ENCODE measurements at regions not wholly inside any gene's neighbourhood (a gene's known extent, or its start where the extent isn't known, plus 50 kb on each side); places are given as distances from the start of the nearest gene placed in this dataset.

DNA sequence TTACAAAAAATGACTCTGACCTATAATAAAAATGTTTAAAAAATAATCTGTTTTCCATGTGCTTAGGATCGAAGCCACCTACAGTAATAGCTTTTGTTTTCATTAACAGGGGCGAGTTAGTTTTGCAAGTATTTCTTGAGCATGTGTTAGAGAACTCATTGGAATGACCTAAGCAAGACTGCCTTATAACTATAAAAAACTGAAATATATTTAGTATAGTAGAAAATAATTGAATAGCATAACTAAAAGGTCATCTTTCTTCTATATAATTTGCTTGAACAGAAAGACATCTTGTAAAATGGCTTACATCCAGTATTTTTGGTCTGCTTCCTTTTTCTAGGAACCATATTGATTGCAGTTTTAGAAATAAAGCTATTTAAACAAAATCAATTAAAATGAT lies 241.5 kb upstream of the NRIP1 start:
- Histone ChIP-seq H3K27ac (ENCODE audit: extremely low read depth, low read depth, low read length) (no peak overlapping the region), H3K9me3 (ENCODE audit: control insufficient read depth, insufficient read depth, low read depth, low read length) (no peaks in the 10 kb centered on the region), H3K4me1 (ENCODE audit: control insufficient read depth, insufficient read depth, low read length) (no peaks in the 10 kb centered on the region), H3K36me3 (ENCODE audit: control insufficient read depth in 2 of 2, insufficient read depth in 1 of 2, low read length in 2 of 2) (no peaks in the 10 kb centered on the region), H3K4me3 (ENCODE audit: low read depth, low read length) (no peak overlapping the region)
- TF ChIP-seq SCRT1 (tag by site-specific recombination; IDR thresholded peaks at IDR 0.05; ENCODE audit: borderline replicate concordance) (no peak), ZNF24 (tag by site-specific recombination; IDR thresholded peaks at IDR 0.05) (no peak), IKZF3 (tag by site-specific recombination; IDR thresholded peaks at IDR 0.05) (no peak), ZNF626 (tag by site-specific recombination; IDR thresholded peaks at IDR 0.05) (no peak)
- ChIA-PET POLR2A (no interaction called here), CTCF (no interaction called here)

DNA sequence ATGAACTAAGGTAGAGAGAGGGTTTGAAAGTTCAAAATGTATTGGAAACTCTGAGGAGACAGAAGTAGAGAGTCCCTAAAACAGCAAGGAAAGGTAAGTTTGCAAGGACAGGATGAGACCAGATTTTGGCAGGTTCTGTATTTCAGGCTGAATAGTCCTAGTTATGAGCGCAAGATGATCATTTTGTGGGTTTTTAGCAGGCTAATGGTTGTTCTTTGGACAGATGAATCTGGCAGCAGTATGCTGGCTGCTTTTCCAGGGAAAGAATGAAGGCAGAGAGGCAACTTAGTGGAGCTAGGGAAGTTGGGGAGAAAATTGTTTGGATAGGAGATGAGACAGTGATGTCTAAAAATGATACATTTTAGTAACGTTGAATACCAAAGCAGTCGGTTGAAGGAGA lies 243.5 kb upstream of the NRIP1 start:
- no peaks in the 10 kb centered on the region for H3K9me3 ChIP-seq (ENCODE audit: control insufficient read depth, insufficient read depth, low read depth, low read length)
- no peaks in the 10 kb centered on the region for H3K4me1 ChIP-seq (ENCODE audit: control insufficient read depth, insufficient read depth, low read length)
- no peak overlapping the region for H3K4me3 ChIP-seq (ENCODE audit: low read depth, low read length)
- POLR2A ChIA-PET = no interaction called here
- TF ChIP-seq ZNF529 (tag by site-specific recombination; IDR thresholded peaks at IDR 0.05; ENCODE audit: insufficient replicate concordance) (no peak), SP7 (tag by site-specific recombination; IDR thresholded peaks at IDR 0.05) (no peak), ZNF23 (tag by site-specific recombination; IDR thresholded peaks at IDR 0.05; ENCODE audit: borderline replicate concordance) (no peak), ZNF19 (tag by site-specific recombination; IDR thresholded peaks at IDR 0.05; ENCODE audit: low read depth) (no peak), ZNF114 (tag by site-specific recombination; IDR thresholded peaks at IDR 0.05) (no peak), REPIN1 (tag by site-specific recombination; IDR thresholded peaks at IDR 0.05; ENCODE audit: low read depth) (no peak), ZNF423 (tag by site-specific recombination; IDR thresholded peaks at IDR 0.05) (no peak), ZNF596 (tag by site-specific recombination; IDR thresholded peaks at IDR 0.05) (no peak), ZNF266 (tag by site-specific recombination; IDR thresholded peaks at IDR 0.05; ENCODE audit: low read depth) (no peak), ZBTB21 (tag by site-specific recombination; IDR thresholded peaks at IDR 0.05) (no peak)
- TF ChIP-seq, protein P1, sequence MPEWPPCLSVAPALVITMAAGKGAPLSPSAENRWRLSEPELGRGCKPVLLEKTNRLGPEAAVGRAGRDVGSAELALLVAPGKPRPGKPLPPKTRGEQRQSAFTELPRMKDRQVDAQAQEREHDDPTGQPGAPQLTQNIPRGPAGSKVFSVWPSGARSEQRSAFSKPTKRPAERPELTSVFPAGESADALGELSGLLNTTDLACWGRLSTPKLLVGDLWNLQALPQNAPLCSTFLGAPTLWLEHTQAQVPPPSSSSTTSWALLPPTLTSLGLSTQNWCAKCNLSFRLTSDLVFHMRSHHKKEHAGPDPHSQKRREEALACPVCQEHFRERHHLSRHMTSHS (tag by site-specific recombination; IDR thresholded peaks at IDR 0.05) = no peak
- TF ChIP-seq, protein P2, sequence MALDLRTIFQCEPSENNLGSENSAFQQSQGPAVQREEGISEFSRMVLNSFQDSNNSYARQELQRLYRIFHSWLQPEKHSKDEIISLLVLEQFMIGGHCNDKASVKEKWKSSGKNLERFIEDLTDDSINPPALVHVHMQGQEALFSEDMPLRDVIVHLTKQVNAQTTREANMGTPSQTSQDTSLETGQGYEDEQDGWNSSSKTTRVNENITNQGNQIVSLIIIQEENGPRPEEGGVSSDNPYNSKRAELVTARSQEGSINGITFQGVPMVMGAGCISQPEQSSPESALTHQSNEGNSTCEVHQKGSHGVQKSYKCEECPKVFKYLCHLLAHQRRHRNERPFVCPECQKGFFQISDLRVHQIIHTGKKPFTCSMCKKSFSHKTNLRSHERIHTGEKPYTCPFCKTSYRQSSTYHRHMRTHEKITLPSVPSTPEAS (tag by site-specific recombination; IDR thresholded peaks at IDR 0.05) = no peak
- no peaks in the 10 kb centered on the region for H3K36me3 ChIP-seq (ENCODE audit: control insufficient read depth in 2 of 2, insufficient read depth in 1 of 2, low read length in 2 of 2)
- CTCF ChIA-PET = interaction anchor here (0.7 kb wide), 1 partner anchor 512 kb away, joined by 3 read pairs; no protein-coding TSS in a partner anchor
- no peak overlapping the region for H3K27ac ChIP-seq (ENCODE audit: extremely low read depth, low read depth, low read length)

DNA sequence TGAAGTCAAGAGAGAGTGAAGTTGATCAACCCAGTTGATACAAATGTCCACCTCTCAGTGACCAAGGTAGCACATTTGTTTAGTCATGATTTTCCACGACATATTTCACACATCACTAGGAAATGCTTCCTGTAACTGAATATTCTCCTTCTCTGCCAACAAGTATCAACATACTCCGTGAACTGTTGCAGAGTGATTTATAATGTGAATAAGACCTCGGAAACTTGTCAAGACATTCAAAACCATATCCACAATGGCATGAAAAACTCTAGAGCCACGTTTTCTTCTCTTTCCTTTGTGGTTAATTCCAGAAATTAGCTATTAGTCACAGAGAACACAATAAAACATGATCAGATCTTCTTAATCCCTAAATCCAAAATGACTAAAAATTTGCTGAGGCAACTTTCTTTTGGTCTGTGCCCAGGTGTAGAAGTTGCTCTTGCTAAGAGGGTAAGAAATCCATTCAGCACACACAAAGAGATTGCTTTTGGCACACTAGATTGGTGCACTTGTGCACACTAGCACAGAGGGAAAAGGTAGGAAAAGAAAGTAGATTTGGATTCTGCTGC lies 244.3 kb upstream of the NRIP1 start:
- Histone ChIP-seq H3K9me3 (ENCODE audit: control insufficient read depth, insufficient read depth, low read depth, low read length) (no peaks in the 10 kb centered on the region), H3K27ac (ENCODE audit: extremely low read depth, low read depth, low read length) (no peak overlapping the region), H3K36me3 (ENCODE audit: control insufficient read depth in 2 of 2, insufficient read depth in 1 of 2, low read length in 2 of 2) (no peaks in the 10 kb centered on the region), H3K4me1 (ENCODE audit: control insufficient read depth, insufficient read depth, low read length) (no peaks in the 10 kb centered on the region), H3K4me3 (ENCODE audit: low read depth, low read length) (no peak overlapping the region)
- ChIA-PET CTCF (interaction anchor here (0.7 kb wide), 1 partner anchor 512 kb away, joined by 3 read pairs; no protein-coding TSS in a partner anchor), POLR2A (no interaction called here)
- no peak for TF ChIP-seq ZNF623 (tag by site-specific recombination; IDR thresholded peaks at IDR 0.05)
- TF ChIP-seq, protein P3, sequence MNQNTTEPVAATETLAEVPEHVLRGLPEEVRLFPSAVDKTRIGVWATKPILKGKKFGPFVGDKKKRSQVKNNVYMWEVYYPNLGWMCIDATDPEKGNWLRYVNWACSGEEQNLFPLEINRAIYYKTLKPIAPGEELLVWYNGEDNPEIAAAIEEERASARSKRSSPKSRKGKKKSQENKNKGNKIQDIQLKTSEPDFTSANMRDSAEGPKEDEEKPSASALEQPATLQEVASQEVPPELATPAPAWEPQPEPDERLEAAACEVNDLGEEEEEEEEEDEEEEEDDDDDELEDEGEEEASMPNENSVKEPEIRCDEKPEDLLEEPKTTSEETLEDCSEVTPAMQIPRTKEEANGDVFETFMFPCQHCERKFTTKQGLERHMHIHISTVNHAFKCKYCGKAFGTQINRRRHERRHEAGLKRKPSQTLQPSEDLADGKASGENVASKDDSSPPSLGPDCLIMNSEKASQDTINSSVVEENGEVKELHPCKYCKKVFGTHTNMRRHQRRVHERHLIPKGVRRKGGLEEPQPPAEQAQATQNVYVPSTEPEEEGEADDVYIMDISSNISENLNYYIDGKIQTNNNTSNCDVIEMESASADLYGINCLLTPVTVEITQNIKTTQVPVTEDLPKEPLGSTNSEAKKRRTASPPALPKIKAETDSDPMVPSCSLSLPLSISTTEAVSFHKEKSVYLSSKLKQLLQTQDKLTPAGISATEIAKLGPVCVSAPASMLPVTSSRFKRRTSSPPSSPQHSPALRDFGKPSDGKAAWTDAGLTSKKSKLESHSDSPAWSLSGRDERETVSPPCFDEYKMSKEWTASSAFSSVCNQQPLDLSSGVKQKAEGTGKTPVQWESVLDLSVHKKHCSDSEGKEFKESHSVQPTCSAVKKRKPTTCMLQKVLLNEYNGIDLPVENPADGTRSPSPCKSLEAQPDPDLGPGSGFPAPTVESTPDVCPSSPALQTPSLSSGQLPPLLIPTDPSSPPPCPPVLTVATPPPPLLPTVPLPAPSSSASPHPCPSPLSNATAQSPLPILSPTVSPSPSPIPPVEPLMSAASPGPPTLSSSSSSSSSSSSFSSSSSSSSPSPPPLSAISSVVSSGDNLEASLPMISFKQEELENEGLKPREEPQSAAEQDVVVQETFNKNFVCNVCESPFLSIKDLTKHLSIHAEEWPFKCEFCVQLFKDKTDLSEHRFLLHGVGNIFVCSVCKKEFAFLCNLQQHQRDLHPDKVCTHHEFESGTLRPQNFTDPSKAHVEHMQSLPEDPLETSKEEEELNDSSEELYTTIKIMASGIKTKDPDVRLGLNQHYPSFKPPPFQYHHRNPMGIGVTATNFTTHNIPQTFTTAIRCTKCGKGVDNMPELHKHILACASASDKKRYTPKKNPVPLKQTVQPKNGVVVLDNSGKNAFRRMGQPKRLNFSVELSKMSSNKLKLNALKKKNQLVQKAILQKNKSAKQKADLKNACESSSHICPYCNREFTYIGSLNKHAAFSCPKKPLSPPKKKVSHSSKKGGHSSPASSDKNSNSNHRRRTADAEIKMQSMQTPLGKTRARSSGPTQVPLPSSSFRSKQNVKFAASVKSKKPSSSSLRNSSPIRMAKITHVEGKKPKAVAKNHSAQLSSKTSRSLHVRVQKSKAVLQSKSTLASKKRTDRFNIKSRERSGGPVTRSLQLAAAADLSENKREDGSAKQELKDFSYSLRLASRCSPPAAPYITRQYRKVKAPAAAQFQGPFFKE (tag by site-specific recombination; IDR thresholded peaks at IDR 0.05; ENCODE audit: borderline replicate concordance) = no peak
- TF ChIP-seq ZNF2 (tag by site-specific recombination; IDR thresholded peaks at IDR 0.05) = no peak
- no peak for TF ChIP-seq ZNF221 (tag by site-specific recombination; IDR thresholded peaks at IDR 0.05; ENCODE audit: borderline replicate concordance)
- no peak for TF ChIP-seq ZBTB21 (tag by site-specific recombination; IDR thresholded peaks at IDR 0.05)
- no peak for TF ChIP-seq ZNF157 (tag by site-specific recombination; IDR thresholded peaks at IDR 0.05)
- TF ChIP-seq, protein P4, sequence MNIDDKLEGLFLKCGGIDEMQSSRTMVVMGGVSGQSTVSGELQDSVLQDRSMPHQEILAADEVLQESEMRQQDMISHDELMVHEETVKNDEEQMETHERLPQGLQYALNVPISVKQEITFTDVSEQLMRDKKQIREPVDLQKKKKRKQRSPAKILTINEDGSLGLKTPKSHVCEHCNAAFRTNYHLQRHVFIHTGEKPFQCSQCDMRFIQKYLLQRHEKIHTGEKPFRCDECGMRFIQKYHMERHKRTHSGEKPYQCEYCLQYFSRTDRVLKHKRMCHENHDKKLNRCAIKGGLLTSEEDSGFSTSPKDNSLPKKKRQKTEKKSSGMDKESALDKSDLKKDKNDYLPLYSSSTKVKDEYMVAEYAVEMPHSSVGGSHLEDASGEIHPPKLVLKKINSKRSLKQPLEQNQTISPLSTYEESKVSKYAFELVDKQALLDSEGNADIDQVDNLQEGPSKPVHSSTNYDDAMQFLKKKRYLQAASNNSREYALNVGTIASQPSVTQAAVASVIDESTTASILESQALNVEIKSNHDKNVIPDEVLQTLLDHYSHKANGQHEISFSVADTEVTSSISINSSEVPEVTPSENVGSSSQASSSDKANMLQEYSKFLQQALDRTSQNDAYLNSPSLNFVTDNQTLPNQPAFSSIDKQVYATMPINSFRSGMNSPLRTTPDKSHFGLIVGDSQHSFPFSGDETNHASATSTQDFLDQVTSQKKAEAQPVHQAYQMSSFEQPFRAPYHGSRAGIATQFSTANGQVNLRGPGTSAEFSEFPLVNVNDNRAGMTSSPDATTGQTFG (tag by site-specific recombination; IDR thresholded peaks at IDR 0.05; ENCODE audit: borderline replicate concordance) = no peak

All from HEK293 (cell line).